HCT116 (cell line): ENCODE measurements at regions not wholly inside any gene's neighbourhood (a gene's known extent, or its start where the extent isn't known, plus 50 kb on each side); places are given as distances from the start of the nearest gene placed in this dataset.

ENCODE experiments used
- ATAC-seq: fragments of 200-7000 bp; cut with Tn5 transposase; 2 replicates; pipeline ENCODE4 v1.9.1; 2020; ENCODE audit warnings: mild to moderate bottlenecking, moderate library complexity
- BruUV-seq: library from RNA; stranded (reverse); fragments of 400-500 nt; replicated peaks from 2 replicates; lab custom pipeline; 2021; lab: Mats Ljungman, UMichigan
- CTCF ChIA-PET: fragments of 300-600 bp; sonication (Branson Sonifier 250); formaldehyde crosslinking; loops from one replicate; lab custom pipeline; 2021; ENCODE audit warnings: antibody characterized with exemption; lab: Charles Lee
- POLR2A ChIA-PET: fragments of 300-600, 350-600 bp; sonication (Branson Sonifier 250); formaldehyde crosslinking; loops from one replicate; lab custom pipeline; 2021; ENCODE audit warnings: antibody characterized with exemption; lab: Charles Lee
- RAD21 ChIA-PET, 2 experiments: fragments of 300-600 bp; sonication (Branson Sonifier 250); formaldehyde crosslinking; loops; one replicate each; lab custom pipeline; 2023; ENCODE audit warnings: low total read pairs in 2 of 2; ENCODE audit not compliant: uncharacterized antibody in 2 of 2, unreplicated experiment in 2 of 2, low non-redundant PET in 1 of 2; lab: Charles Lee
- DNase-seq: peaks from one replicate; pipeline ENCODE4 v3.0.0-alpha.2; 2010; ENCODE audit warnings: low read depth, low spot score
- H2AFZ ChIP-seq: fragments of 200-600 bp; shearing (Covaris generic), sonication (generic); 2 replicates; pipeline ENCODE4 v1.6.1; 2017; ENCODE audit warnings: low read depth, mixed run types, mixed read lengths, antibody characterized with exemption, low read length; ENCODE audit not compliant: poor library complexity, severe bottlenecking
- H3K27ac ChIP-seq: 2 replicates; pipeline ENCODE4 v1.5.1; 2012; ENCODE audit warnings: low read depth, low read length
- H3K27me3 ChIP-seq: fragments of 200-600 bp; sonication (generic); 2 replicates; pipeline ENCODE4 v1.6.1; 2016; ENCODE audit warnings: mixed run types, low read length, mixed read lengths; ENCODE audit not compliant: insufficient read depth
- H3K36me3 ChIP-seq, 2 experiments: fragments of 200-500 bp in 1 of 2; fragments of 200-600 bp in 1 of 2; sonication (Bioruptor generic) in 1 of 2; sonication (generic) in 1 of 2; 2 replicates each; pipeline versions ENCODE4 v1.5.1 to v1.6.1; 2014 to 2016; ENCODE audit warnings: low read length in 2 of 2, inconsistent platforms in 1 of 2, mixed read lengths in 1 of 2, mixed run types in 1 of 2; ENCODE audit not compliant: insufficient read depth in 2 of 2, control insufficient read depth in 1 of 2
- H3K4me1 ChIP-seq, 2 experiments: fragments of 200-600 bp in 1 of 2; sonication (generic) in 1 of 2; 2 replicates each; pipeline versions ENCODE4 v1.5.1 to v1.6.1; 2012 to 2017; ENCODE audit warnings: low read length in 2 of 2, inconsistent platforms in 1 of 2, mild to moderate bottlenecking in 1 of 2, mixed read lengths in 1 of 2, mixed run types in 1 of 2, moderate library complexity in 1 of 2; ENCODE audit not compliant: insufficient read depth in 2 of 2, control insufficient read depth in 1 of 2
- H3K4me2 ChIP-seq: fragments of 200-600 bp; sonication (generic); 2 replicates; pipeline ENCODE4 v1.6.1; 2017; ENCODE audit warnings: mixed run types, low read length, mixed read lengths
- H3K4me3 ChIP-seq, 2 experiments: fragments of 200-600 bp in 1 of 2; sonication (generic) in 1 of 2; replicated peaks in 1 of 2; 2 replicates each; pipeline ENCODE4 v1.5.1; 2011 to 2016; ENCODE audit warnings: low read length in 2 of 2, control low read depth in 1 of 2, low read depth in 1 of 2, mild to moderate bottlenecking in 1 of 2, mixed read lengths in 1 of 2, mixed run types in 1 of 2
- H3K79me2 ChIP-seq: fragments of 200-600 bp; sonication (generic); 2 replicates; pipeline ENCODE4 v1.6.1; 2017; ENCODE audit warnings: mild to moderate bottlenecking, mixed run types, low read length, moderate library complexity, mixed read lengths; ENCODE audit not compliant: insufficient read depth
- H3K9ac ChIP-seq: fragments of 200-600 bp; sonication (generic); 2 replicates; pipeline ENCODE4 v1.6.1; 2016; ENCODE audit warnings: low read length, mixed read lengths
- H3K9me2 ChIP-seq: fragments of 200-600 bp; sonication (generic), shearing (Covaris generic); 2 replicates; pipeline ENCODE4 v1.6.1; 2017; ENCODE audit warnings: mixed run types, mild to moderate bottlenecking, moderate library complexity; ENCODE audit not compliant: insufficient read depth
- H3K9me3 ChIP-seq, 2 experiments: fragments of 200-500 bp in 1 of 2; fragments of 200-600 bp in 1 of 2; sonication (Bioruptor generic) in 1 of 2; sonication (generic) in 1 of 2; 2 replicates each; pipeline ENCODE4 v1.6.1; 2014 to 2017; ENCODE audit warnings: low read length in 2 of 2, mixed read lengths in 2 of 2, inconsistent platforms in 1 of 2, low read depth in 1 of 2, mild to moderate bottlenecking in 1 of 2, mixed run types in 1 of 2, moderate library complexity in 1 of 2; ENCODE audit not compliant: control insufficient read depth in 1 of 2, insufficient read depth in 1 of 2
- H4K20me1 ChIP-seq: fragments of 200-600 bp; sonication (generic), shearing (Covaris generic); 2 replicates; pipeline ENCODE4 v1.6.1; 2017; ENCODE audit warnings: mixed run types, mild to moderate bottlenecking, moderate library complexity; ENCODE audit not compliant: insufficient read depth
- ATF3 ChIP-seq: IDR thresholded peaks from 2 replicates; pipeline ENCODE4 v1.6.1; 2012
- CBX3 ChIP-seq: IDR thresholded peaks from 2 replicates; pipeline ENCODE4 v1.6.1; 2012; ENCODE audit warnings: low read depth
- CEBPB ChIP-seq: IDR thresholded peaks from 2 replicates; pipeline ENCODE4 v1.6.1; 2012; ENCODE audit warnings: low read depth
- EGR1 ChIP-seq: IDR thresholded peaks from 2 replicates; pipeline ENCODE4 v1.6.1; 2012; ENCODE audit warnings: low read depth
- ELF1 ChIP-seq: IDR thresholded peaks from 2 replicates; pipeline ENCODE4 v1.6.1; 2012; ENCODE audit warnings: low read depth, borderline replicate concordance
- FOSL1 ChIP-seq: IDR thresholded peaks from 2 replicates; pipeline ENCODE4 v1.6.1; 2012; ENCODE audit warnings: low read depth
- JUND ChIP-seq: IDR thresholded peaks from 2 replicates; pipeline ENCODE4 v1.6.1; 2012
- MAX ChIP-seq: IDR thresholded peaks from 2 replicates; pipeline ENCODE4 v1.6.1; 2012
- TCF7L2 ChIP-seq: IDR thresholded peaks from 2 replicates; pipeline ENCODE4 v1.7.0; 2011; ENCODE audit warnings: borderline replicate concordance, inconsistent platforms; ENCODE audit not compliant: insufficient read depth, insufficient read length; ENCODE audit errors: extremely low read depth
- YY1 ChIP-seq: IDR thresholded peaks from 2 replicates; pipeline ENCODE4 v1.6.1; 2011; ENCODE audit warnings: low read length, low read depth, moderate library complexity, mild to moderate bottlenecking; ENCODE audit not compliant: insufficient replicate concordance; ENCODE audit errors: extremely low read depth
- ZBTB33 ChIP-seq: IDR thresholded peaks from 2 replicates; pipeline ENCODE4 v1.6.1; 2011; ENCODE audit warnings: mild to moderate bottlenecking, low read length, moderate library complexity; ENCODE audit not compliant: insufficient replicate concordance; ENCODE audit errors: extremely low read depth
- ZFX ChIP-seq: fragments of 450-650 bp; IDR thresholded peaks from 2 replicates; pipeline ENCODE4 v1.6.1; 2017
- ZNF274 ChIP-seq: fragments of 200-500 bp; sonication (Bioruptor generic); IDR thresholded peaks from 2 replicates; pipeline ENCODE4 v1.6.1; 2014; ENCODE audit warnings: mild to moderate bottlenecking, low read depth, low read length, inconsistent platforms
- intact Hi-C: fragments of 100-400 bp; cut with micrococcal nuclease; formaldehyde crosslinking; loops from 2 replicates; pipeline ENCODE4 v1.10.0; 2022

GRCh38 chr2:217618744-217619143 is 384.1 kb downstream of the TNS1 start:
- ATAC-seq (no peak), DNase-seq (no peak)
- Histone ChIP-seq H4K20me1 (no peaks in the 10 kb centered on the region), H3K9me2 (no peaks in the 10 kb centered on the region), H3K9me3 (no peaks in the 10 kb centered on the region), H3K36me3 (no peaks in the 10 kb centered on the region), H3K4me3 (no peak overlapping the region), H3K9ac (no peak overlapping the region), H3K4me2 (no peak overlapping the region), H3K27me3 (peaks cover 52% of the 10 kb centered on the region), H2AFZ (no peak overlapping the region), H3K27ac (no peak overlapping the region), H3K79me2 (no peaks in the 10 kb centered on the region), H3K4me1 (no peaks in the 10 kb centered on the region)
- TF ChIP-seq CBX3 (no peak), ELF1 (no peak), ATF3 (no peak), EGR1 (no peak), ZBTB33 (no peak)
- no TSS peak for BruUV-seq
- CTCF ChIA-PET = no interaction called here
- intact Hi-C loops = no loop called here
- RAD21 ChIA-PET = no interaction called here
- POLR2A ChIA-PET = no interaction called here

GRCh38 chr2:217617616-217618022 is 385.2 kb downstream of the TNS1 start:
- DNase-seq = no peak
- Histone ChIP-seq H4K20me1 (no peaks in the 10 kb centered on the region), H3K79me2 (no peaks in the 10 kb centered on the region), H3K27me3 (peaks cover 52% of the 10 kb centered on the region), H3K9ac (no peak overlapping the region), H2AFZ (no peak overlapping the region), H3K4me3 (no peak overlapping the region), H3K9me2 (no peaks in the 10 kb centered on the region), H3K9me3 (no peaks in the 10 kb centered on the region), H3K36me3 (no peaks in the 10 kb centered on the region), H3K4me2 (no peak overlapping the region), H3K4me1 (no peaks in the 10 kb centered on the region), H3K27ac (no peak overlapping the region)
- RAD21 ChIA-PET = interaction anchor here in 1 of 2 experiments (0.7 kb wide), 1 partner anchor 141 kb away, joined by 3 read pairs; no protein-coding TSS in a partner anchor
- POLR2A ChIA-PET = interaction anchor here (0.8 kb wide), 1 partner anchor 106 kb away, joined by 3 read pairs; no protein-coding TSS in a partner anchor
- BruUV-seq = no TSS peak
- no peak for ATAC-seq
- intact Hi-C loops = no loop called here
- CTCF ChIA-PET = interaction anchor here (0.7 kb wide), 1 partner anchor 1611 kb away, joined by 4 read pairs; no protein-coding TSS in a partner anchor
- TF ChIP-seq JUND (no peak), YY1 (no peak), ELF1 (no peak), ZNF274 (no peak), FOSL1 (no peak), ZBTB33 (no peak), EGR1 (no peak), MAX (no peak), ZFX (no peak), TCF7L2 (no peak), CEBPB (no peak)
